GM18519 (cell line): ENCODE measurements at regions not wholly inside any gene's neighbourhood (a gene's known extent, or its start where the extent isn't known, plus 50 kb on each side); places are given as distances from the start of the nearest gene placed in this dataset.

ENCODE experiments used
- ATAC-seq: cut with Tn5 transposase; IDR thresholded peaks from one replicate; pipeline ENCODE4 v1.9.1; 2021; ENCODE audit warnings: mild to moderate bottlenecking, moderate library complexity; ENCODE audit not compliant: unreplicated experiment, low FRiP score

GRCh38 chr22:49627217-49628181 is 200.2 kb downstream of the BRD1 start:
- no peak for ATAC-seq

GRCh38 chr22:49626361-49627216 is 201.1 kb downstream of the BRD1 start:
- no peak for ATAC-seq

- ATAC-seq: no peak
These were observed 203.1 kb downstream of the BRD1 start for GRCh38 chr22:49624421-49625177.

- ATAC-seq: no peak
These were observed 204.0 kb downstream of the BRD1 start for GRCh38 chr22:49623715-49624114.

- ATAC-seq: no peak
These were observed 204.5 kb downstream of the BRD1 start for GRCh38 chr22:49623176-49623575.

GRCh38 chr22:49622241-49623105 is 205.2 kb downstream of the BRD1 start:
- ATAC-seq: no peak

- ATAC-seq: no peak
These were observed 206.0 kb downstream of the BRD1 start for GRCh38 chr22:49621601-49622210.

GRCh38 chr22:49620666-49621065 is 207.0 kb downstream of the BRD1 start:
- no peak for ATAC-seq

GRCh38 chr22:49620003-49620556 is 207.6 kb downstream of the BRD1 start:
- no peak for ATAC-seq

- no peak for ATAC-seq
These were observed 208.4 kb downstream of the BRD1 start for GRCh38 chr22:49619301-49619700.

- no peak for ATAC-seq
These were observed 209.1 kb downstream of the BRD1 start for GRCh38 chr22:49618677-49618953.

GRCh38 chr22:49617866-49618676 is 209.6 kb downstream of the BRD1 start:
- ATAC-seq: no peak

GRCh38 chr22:49617264-49617663 is 210.4 kb downstream of the BRD1 start:
- no peak for ATAC-seq

GRCh38 chr22:49616356-49617231 is 211.1 kb downstream of the BRD1 start:
- no peak for ATAC-seq

- no peak for ATAC-seq
These were observed 212.4 kb downstream of the BRD1 start for GRCh38 chr22:49614966-49615965.
